Hepatocyte (in vitro differentiated cells): ENCODE measurements at regions not wholly inside any gene's neighbourhood (a gene's known extent, or its start where the extent isn't known, plus 50 kb on each side); places are given as distances from the start of the nearest gene placed in this dataset.

Experiments
- DNase-seq: peaks from one replicate; pipeline ENCODE4 v3.0.0-alpha.2; 2016; ENCODE audit warnings: low spot score
- H2AFZ ChIP-seq: fragments of 200-600 bp; sonication (generic); 2 replicates; pipeline ENCODE4 v1.6.0; 2016; ENCODE audit warnings: antibody characterized with exemption, mild to moderate bottlenecking
- H3K27ac ChIP-seq: fragments of 200-600 bp; sonication (generic); 2 replicates; pipeline ENCODE4 v1.5.1; 2016; ENCODE audit warnings: mild to moderate bottlenecking
- H3K27me3 ChIP-seq: fragments of 200-600 bp; sonication (generic); 2 replicates; pipeline ENCODE4 v1.6.1; 2016
- H3K36me3 ChIP-seq: fragments of 200-600 bp; sonication (generic); replicated peaks from 2 replicates; pipeline ENCODE4 v1.5.1; 2016; ENCODE audit warnings: low read depth; ENCODE audit not compliant: insufficient read depth
- H3K4me1 ChIP-seq: fragments of 200-600 bp; sonication (generic); 2 replicates; pipeline ENCODE4 v1.5.1; 2016; ENCODE audit warnings: mild to moderate bottlenecking, moderate library complexity; ENCODE audit not compliant: insufficient read depth
- H3K4me2 ChIP-seq: fragments of 200-600 bp; sonication (generic); 2 replicates; pipeline ENCODE4 v1.6.0; 2016
- H3K4me3 ChIP-seq: fragments of 200-600 bp; sonication (generic); 2 replicates; pipeline ENCODE4 v1.5.1; 2016; ENCODE audit warnings: mild to moderate bottlenecking
- H3K79me2 ChIP-seq: fragments of 200-600 bp; sonication (generic); 2 replicates; pipeline ENCODE4 v1.6.0; 2017; ENCODE audit warnings: mild to moderate bottlenecking
- H3K9me2 ChIP-seq: fragments of 200-600 bp; sonication (generic); replicated peaks from 2 replicates; pipeline ENCODE4 v1.6.0; 2017; ENCODE audit warnings: mild to moderate bottlenecking; ENCODE audit not compliant: insufficient read depth
- H3K9me3 ChIP-seq: fragments of 200-600 bp; sonication (generic); 2 replicates; pipeline ENCODE4 v1.5.1; 2016; ENCODE audit warnings: low read depth, mild to moderate bottlenecking
- H4K20me1 ChIP-seq: fragments of 200-600 bp; sonication (generic); 2 replicates; pipeline ENCODE4 v1.6.0; 2016; ENCODE audit warnings: mild to moderate bottlenecking; ENCODE audit not compliant: insufficient read depth, poor library complexity, severe bottlenecking
- CTCF ChIP-seq: fragments of 200-600 bp; sonication (generic); IDR thresholded peaks from 2 replicates; pipeline ENCODE4 v1.5.1; 2016; ENCODE audit warnings: antibody characterized with exemption, mild to moderate bottlenecking; ENCODE audit not compliant: poor library complexity
- EZH2 ChIP-seq: fragments of 200-600 bp; sonication (generic); IDR thresholded peaks from 2 replicates; pipeline ENCODE4 v1.6.1; 2016; ENCODE audit warnings: antibody characterized with exemption, mild to moderate bottlenecking, borderline replicate concordance
- EZH2phosphoT487 ChIP-seq: fragments of 200-600 bp; sonication (generic); IDR thresholded peaks from one replicate; pipeline ENCODE4 v1.6.1; 2018; ENCODE audit warnings: antibody characterized with exemption, mild to moderate bottlenecking, low read depth, moderate library complexity; ENCODE audit not compliant: unreplicated experiment, severe bottlenecking
- WGBS: methylation state at CpG from one replicate; pipeline ENCODE4 v1.1.6; 2016; ENCODE audit warnings: low lambda C conversion rate; ENCODE audit errors: missing lambda C conversion rate; 5-methylcytosine and 5-hydroxymethylcytosine counted together

- TF ChIP-seq EZH2phosphoT487 (no peak), CTCF (no peak), EZH2 (no peak)
- Histone ChIP-seq H3K4me1 (no peaks in the 10 kb centered on the region), H3K36me3 (no peaks in the 10 kb centered on the region), H4K20me1 (no peaks in the 10 kb centered on the region), H2AFZ (no peak overlapping the region), H3K4me3 (no peak overlapping the region), H3K9me3 (no peaks in the 10 kb centered on the region), H3K27ac (no peak overlapping the region), H3K9me2 (no peaks in the 10 kb centered on the region), H3K79me2 (no peaks in the 10 kb centered on the region), H3K4me2 (no peak overlapping the region), H3K27me3 (no peaks in the 10 kb centered on the region)
- no peak for DNase-seq
- 61% methylated on average over 3 of the region's 3 CpGs for WGBS
Measured at GRCh38 chr3:116849261-116849688, 139.7 kb downstream of the TUSC7 start.

GRCh38 chr3:116852803-116853202, 143.2 kb downstream of the TUSC7 start:
- Histone ChIP-seq H2AFZ (no peak overlapping the region), H3K9me2 (no peaks in the 10 kb centered on the region), H3K79me2 (no peaks in the 10 kb centered on the region), H3K36me3 (no peaks in the 10 kb centered on the region), H3K4me2 (no peak overlapping the region), H3K4me1 (no peaks in the 10 kb centered on the region), H3K27ac (no peak overlapping the region), H3K9me3 (no peaks in the 10 kb centered on the region), H3K4me3 (no peak overlapping the region), H4K20me1 (no peaks in the 10 kb centered on the region), H3K27me3 (no peaks in the 10 kb centered on the region)
- TF ChIP-seq EZH2 (no peak), CTCF (no peak), EZH2phosphoT487 (no peak)
- no peak for DNase-seq
- WGBS, result 82% methylated on average over 5 of the region's 5 CpGs

DNA sequence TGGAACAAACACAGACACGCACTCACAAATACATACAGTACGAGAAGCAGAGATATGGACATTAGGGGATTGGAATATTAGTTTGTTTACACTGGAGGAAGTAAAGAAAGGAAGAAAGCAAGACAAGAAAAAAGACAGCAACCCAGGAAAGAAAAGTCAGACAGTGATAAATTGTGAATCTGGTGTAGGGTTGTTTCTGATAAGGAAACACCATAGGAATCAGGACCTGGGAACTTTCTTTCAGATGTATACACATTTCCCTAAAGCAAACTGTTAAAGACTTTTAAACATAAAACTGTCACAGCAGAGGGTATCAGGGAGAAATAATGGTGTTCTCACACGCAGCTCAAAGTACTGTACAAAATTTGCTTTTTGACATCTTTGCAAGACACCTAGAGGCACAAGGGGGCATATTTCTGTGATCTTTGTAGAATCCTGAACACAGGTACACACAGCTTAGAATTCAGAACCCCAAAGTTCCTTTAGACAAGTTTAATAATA, 153.7 kb downstream of the TUSC7 start:
- Histone ChIP-seq H3K4me3 (no peak overlapping the region), H3K4me2 (peak overlapping the region; percentile 77), H4K20me1 (no peaks in the 10 kb centered on the region), H3K36me3 (no peaks in the 10 kb centered on the region), H3K27ac (no peak overlapping the region), H3K4me1 (peaks cover 11% of the 10 kb centered on the region), H2AFZ (no peak overlapping the region), H3K9me3 (no peaks in the 10 kb centered on the region), H3K79me2 (no peaks in the 10 kb centered on the region), H3K27me3 (no peaks in the 10 kb centered on the region), H3K9me2 (no peaks in the 10 kb centered on the region)
- WGBS, result 55% methylated on average over 3 of the region's 3 CpGs
- DNase-seq, result no peak
- TF ChIP-seq CTCF, result no peak
- no peak for TF ChIP-seq EZH2
- no peak for TF ChIP-seq EZH2phosphoT487
